ENCODE measurements at regions not wholly inside any gene's neighbourhood (a gene's known extent, or its start where the extent isn't known, plus 50 kb on each side); places are given as distances from the start of the nearest gene placed in this dataset.

- TF ChIP-seq, protein P1, sequence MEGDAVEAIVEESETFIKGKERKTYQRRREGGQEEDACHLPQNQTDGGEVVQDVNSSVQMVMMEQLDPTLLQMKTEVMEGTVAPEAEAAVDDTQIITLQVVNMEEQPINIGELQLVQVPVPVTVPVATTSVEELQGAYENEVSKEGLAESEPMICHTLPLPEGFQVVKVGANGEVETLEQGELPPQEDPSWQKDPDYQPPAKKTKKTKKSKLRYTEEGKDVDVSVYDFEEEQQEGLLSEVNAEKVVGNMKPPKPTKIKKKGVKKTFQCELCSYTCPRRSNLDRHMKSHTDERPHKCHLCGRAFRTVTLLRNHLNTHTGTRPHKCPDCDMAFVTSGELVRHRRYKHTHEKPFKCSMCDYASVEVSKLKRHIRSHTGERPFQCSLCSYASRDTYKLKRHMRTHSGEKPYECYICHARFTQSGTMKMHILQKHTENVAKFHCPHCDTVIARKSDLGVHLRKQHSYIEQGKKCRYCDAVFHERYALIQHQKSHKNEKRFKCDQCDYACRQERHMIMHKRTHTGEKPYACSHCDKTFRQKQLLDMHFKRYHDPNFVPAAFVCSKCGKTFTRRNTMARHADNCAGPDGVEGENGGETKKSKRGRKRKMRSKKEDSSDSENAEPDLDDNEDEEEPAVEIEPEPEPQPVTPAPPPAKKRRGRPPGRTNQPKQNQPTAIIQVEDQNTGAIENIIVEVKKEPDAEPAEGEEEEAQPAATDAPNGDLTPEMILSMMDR (IDR thresholded peaks at IDR 0.05): no peak
- TF ChIP-seq POLR2A (IDR thresholded peaks at IDR 0.05) (no peak), EP300 (IDR thresholded peaks at IDR 0.05) (no peak)
Observed at GRCh38 chr6:167505199-167505598, 180.3 kb downstream of the TTLL2 start.

Data from tibial nerve (tissue), 4 donors.